LNCaP clone FGC (cell line): ENCODE measurements at regions not wholly inside any gene's neighbourhood (a gene's known extent, or its start where the extent isn't known, plus 50 kb on each side); places are given as distances from the start of the nearest gene placed in this dataset.

Source experiments
- DNase-seq: peaks from one replicate; pipeline ENCODE4 v3.0.0-alpha.2; 2011; ENCODE audit warnings: low read depth
- H3K4me3 ChIP-seq: 2 replicates; pipeline ENCODE4 v1.5.1; 2011; ENCODE audit warnings: mild to moderate bottlenecking, low read depth, low read length, control low read depth
- TF ChIP-seq, protein P1 (sequence below): IDR thresholded peaks from 2 replicates; pipeline ENCODE4 v1.5.1; 2012; ENCODE audit warnings: mild to moderate bottlenecking; ENCODE audit not compliant: control insufficient read depth, insufficient read depth; ENCODE audit errors: extremely low read depth

DNA sequence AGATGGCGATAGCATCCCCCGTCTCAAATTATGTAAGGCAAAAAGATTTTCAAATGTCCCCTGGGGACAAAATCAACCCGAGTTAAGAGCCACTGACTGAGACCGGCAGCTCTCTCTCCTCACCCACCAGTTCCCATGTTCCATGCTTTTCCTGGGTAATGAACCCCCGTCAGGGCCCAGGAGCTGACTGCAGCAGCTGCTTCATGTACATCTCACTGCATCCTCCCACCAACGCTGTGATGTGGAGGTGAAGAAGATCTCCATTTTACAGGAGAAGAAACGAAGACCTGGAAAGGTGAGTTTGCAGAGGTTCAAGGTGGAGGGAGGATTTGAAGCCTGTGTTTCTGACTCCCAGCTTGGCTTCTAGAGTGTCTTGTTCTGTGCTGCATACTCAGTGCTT is 481.1 kb downstream of the MIAT start:
- TF ChIP-seq, protein P1, sequence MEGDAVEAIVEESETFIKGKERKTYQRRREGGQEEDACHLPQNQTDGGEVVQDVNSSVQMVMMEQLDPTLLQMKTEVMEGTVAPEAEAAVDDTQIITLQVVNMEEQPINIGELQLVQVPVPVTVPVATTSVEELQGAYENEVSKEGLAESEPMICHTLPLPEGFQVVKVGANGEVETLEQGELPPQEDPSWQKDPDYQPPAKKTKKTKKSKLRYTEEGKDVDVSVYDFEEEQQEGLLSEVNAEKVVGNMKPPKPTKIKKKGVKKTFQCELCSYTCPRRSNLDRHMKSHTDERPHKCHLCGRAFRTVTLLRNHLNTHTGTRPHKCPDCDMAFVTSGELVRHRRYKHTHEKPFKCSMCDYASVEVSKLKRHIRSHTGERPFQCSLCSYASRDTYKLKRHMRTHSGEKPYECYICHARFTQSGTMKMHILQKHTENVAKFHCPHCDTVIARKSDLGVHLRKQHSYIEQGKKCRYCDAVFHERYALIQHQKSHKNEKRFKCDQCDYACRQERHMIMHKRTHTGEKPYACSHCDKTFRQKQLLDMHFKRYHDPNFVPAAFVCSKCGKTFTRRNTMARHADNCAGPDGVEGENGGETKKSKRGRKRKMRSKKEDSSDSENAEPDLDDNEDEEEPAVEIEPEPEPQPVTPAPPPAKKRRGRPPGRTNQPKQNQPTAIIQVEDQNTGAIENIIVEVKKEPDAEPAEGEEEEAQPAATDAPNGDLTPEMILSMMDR: no peak
- DNase-seq: no peak
- no peak overlapping the region for H3K4me3 ChIP-seq

GRCh38 chr22:27139935-27140511 is 482.6 kb downstream of the MIAT start:
- no peak for DNase-seq
- no peak overlapping the region for H3K4me3 ChIP-seq
- TF ChIP-seq, protein P1: no peak

DNA sequence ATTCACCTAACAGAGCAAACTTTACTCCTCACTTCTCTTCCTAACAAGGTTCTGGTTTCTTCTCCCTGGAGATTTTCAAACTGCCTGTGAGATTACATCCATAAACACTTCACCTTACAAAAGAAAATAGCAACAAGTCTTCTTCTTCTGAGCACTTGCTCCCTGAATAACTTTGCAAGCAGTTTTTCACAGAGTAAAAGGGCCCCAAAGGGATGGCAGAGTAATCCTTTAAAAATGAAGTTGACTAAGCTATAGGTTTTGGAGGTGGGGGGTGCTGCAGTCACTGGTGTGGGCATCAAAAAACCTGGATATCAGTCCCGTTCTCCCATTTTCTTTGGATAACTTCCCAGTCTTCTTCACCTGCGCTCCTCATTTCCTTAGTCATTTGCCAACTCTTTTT is 484.9 kb downstream of the MIAT start:
- DNase-seq: no peak

DNA sequence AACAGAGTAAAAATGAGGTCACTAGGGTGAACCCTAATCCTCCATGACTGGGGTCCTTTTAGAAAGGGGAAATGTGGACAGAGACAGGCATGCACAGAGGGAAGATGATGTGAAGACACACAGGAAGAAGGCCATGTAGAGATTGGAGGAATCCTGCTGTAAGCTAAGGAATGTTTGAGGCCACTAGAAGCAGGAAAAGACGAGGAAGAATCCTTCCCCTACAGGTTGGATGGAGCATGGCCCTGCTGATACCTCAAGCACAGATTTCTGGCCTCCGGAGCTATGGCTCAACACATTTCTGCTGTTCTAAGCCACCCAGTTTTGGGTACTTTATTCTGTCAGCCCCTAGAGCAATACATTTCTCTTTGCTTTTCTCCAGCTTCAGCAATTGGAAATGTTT is 486.9 kb downstream of the MIAT start:
- TF ChIP-seq, protein P1: no peak
- DNase-seq: no peak
- H3K4me3 ChIP-seq: no peak overlapping the region

More for the DNA sequence above, 484.9 kb downstream of the MIAT start:
- TF ChIP-seq, protein P1: no peak
- no peak overlapping the region for H3K4me3 ChIP-seq

DNA sequence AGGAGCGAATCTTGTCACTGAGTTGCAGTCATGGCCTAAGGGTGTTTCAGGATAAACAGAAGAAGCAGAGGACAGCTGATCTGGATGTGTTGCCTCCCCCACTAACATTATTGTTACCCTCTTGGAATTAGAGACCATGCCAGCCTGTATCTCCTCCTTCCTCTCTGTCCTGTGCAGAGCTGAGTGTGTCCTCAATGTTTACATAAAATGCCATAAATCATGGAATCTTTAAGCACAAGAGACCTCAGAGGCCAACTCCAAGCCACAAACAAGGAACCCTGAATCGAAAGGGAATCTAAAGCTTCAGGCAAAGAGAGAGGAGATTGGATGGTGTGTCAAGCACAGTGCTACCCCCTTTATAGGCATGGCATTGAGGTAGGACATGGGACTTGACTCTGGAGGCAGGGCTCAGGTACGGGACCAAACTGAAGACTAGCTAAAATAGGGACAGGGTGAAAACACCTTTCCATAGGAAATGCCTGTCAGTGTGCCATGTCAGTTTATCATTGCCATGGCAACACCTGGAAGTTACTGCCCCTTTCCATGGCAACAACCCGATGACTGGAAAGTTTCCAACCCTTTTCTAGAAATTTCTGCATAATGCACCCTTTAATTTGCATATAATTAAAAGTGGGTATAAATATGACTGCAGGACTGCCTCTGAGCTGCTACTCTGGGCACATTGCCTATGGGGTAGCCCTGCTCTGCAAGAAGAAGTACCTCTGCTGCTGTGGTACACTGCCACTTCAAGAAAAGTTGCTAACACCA is 489.7 kb downstream of the MIAT start:
- TF ChIP-seq, protein P1: no peak
- no peak for DNase-seq

DNA sequence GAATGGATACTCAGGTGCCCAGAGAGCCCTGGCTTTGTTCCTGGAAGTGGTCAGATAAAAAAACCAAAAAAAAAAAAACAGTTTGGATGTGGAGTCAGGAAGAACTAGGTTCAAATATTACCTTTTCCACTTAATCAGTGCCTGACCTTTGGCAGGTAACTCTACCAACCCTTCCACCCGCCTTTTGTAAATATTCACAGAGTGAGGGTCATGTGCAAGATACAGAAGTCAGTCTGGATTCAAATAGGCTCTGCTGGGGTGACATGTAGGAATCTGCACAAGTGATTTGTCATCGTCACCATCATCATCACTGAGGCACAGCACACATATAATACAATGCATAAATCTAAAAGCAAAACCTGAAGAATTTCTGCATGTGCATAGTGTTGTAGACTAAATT is 490.7 kb downstream of the MIAT start:
- no peak for DNase-seq
- TF ChIP-seq, protein P1: no peak
- H3K4me3 ChIP-seq: no peak overlapping the region

More for the DNA sequence above, 489.7 kb downstream of the MIAT start:
- H3K4me3 ChIP-seq: no peak overlapping the region
